NOMO-1 (cell line): ENCODE measurements at regions not wholly inside any gene's neighbourhood (a gene's known extent, or its start where the extent isn't known, plus 50 kb on each side); places are given as distances from the start of the nearest gene placed in this dataset.

ENCODE experiments used
- DNase-seq, 2 experiments: peaks; one replicate each; lab custom pipeline; 2025; ENCODE audit not compliant: unreplicated experiment in 2 of 2; lab: John Stamatoyannopoulos, UW

- no peak for DNase-seq
Measured at GRCh38 chr5:123811831-123812230, 299.9 kb downstream of the CSNK1G3 start.

- no peak for DNase-seq
Measured at GRCh38 chr5:123810746-123811340, 298.9 kb downstream of the CSNK1G3 start.

GRCh38 chr5:123810253-123810652 lies 298.3 kb downstream of the CSNK1G3 start:
- no peak for DNase-seq

DNA sequence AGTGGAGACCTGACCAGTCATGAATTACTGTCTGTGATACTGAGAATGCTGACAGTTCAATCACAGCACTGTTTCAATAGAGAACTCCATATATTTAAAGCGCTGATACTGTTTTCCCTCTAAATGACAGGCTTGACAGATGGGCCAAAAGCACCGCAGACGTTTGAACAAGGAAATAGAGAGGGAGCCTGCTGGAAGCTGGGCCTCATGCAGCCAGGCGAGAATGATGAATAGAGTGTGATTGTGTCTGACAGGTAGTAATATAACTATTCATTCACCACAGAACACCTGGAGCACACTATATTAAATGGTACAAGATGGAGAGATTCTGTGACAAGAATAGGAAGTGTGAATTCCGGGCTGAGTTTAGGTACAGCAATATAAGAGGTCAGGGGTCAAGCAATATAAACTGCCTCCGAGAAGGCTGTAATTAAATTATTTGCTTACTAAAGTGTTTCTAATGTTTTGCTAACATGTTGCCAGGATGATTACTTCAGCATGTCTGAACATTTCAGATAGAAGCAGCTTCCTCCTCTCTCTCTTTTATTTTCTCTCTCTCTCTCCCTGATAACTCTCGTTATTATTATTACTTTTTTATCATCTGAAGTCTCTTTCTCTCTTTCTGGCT lies 297.7 kb downstream of the CSNK1G3 start:
- DNase-seq, result no peak

- DNase-seq, result no peak
Measured at GRCh38 chr5:123808461-123809380, 296.7 kb downstream of the CSNK1G3 start.

DNA sequence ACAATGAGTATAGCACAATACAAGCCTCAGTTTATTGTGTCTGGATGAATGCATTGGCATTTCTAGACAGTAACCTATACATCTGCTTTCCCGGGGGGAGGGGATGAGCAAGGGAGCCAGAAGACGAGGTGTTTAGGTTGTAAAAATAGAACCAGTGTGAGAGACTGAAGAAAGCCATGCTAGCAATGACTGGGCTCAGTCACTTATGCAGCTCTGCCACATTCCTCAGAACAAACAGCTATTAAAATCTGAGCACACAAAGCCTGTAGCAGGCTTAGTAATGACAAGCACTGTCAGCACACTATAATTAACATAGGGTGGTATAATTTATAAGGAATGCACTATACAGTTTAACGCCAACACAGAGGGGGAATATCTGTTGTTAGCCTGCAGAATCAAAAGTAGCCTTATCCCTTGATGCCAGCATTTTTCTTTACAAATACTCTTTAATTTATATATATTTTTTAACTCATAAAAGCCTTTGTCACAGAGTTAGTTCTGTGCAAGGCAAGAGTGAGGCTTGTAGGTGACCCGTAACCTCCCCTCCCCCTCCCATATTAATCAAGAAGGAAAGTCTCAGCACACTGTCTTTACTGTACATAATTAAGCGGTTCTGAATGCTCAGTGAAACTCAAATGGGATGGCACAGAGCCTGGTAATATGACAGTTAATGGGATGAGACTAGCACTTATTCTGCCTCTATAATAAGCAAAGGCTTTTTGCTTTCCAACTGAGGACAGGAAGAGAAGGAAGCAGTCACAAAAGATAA lies 295.4 kb downstream of the CSNK1G3 start:
- no peak for DNase-seq

DNA sequence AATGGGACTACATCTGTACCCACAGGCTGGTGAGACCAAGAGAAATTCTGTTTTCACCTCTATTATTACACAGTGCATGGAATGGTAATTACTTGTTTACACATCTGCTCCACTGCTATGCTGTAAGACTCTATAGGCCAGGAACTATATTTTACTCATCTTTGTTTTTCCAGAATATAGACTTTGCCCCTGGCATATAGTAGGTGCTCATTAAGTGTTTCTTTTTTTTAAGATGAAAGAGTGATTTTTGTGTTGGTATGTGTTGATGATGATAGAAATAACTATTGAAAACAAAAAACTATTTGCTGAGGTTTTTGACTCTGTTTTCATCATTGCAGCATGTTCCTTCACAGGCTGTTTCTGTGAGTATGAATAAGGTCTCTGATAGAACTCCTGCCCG lies 294.7 kb downstream of the CSNK1G3 start:
- no peak for DNase-seq

GRCh38 chr5:123805300-123805699 lies 293.3 kb downstream of the CSNK1G3 start:
- no peak for DNase-seq

GRCh38 chr5:123803359-123803758 lies 291.4 kb downstream of the CSNK1G3 start:
- DNase-seq, result no peak

GRCh38 chr5:123802298-123802951 lies 290.4 kb downstream of the CSNK1G3 start:
- no peak for DNase-seq

- no peak for DNase-seq
Measured at GRCh38 chr5:123800640-123801039, 288.7 kb downstream of the CSNK1G3 start.

- no peak for DNase-seq
Measured at GRCh38 chr5:123795688-123796087, 283.7 kb downstream of the CSNK1G3 start.

GRCh38 chr5:123790226-123790625 lies 278.2 kb downstream of the CSNK1G3 start:
- no peak for DNase-seq

DNA sequence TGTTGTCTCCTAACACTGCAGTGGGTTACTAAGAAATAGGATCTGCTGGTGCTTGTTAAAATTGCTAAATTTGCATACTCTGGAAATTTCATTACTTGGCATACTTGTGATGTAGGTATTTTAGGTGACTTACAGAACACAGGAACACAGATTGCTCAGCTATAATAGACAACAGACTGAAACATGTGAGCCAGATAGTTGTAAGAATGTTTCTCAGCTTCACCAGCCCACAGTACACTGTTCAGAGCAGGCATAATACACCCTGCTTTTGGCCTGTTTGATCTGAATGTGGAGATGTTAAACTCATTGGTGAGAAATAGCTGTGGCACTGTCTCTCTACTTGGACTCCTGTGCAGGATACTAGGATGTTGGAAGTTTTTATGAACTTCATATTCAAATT lies 275.7 kb downstream of the CSNK1G3 start:
- no peak for DNase-seq

DNA sequence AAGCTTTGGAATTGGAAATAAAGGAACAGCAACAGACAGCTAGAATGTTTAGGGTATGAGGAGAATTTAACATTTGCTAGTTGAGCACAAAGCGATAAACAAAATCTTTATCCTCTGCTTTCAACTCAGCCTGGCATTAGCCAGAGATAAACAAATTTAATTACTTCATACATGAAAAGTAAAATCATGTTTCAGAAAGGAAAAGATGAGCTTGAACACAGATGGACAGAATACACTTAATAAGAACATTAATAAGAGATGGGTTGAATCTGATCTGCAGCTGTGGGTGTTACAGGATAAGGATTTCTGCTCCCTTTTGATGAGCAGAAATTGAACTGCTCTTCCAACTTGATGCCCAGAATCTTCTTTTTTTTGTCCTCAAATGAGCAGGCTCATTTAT lies 275.2 kb downstream of the CSNK1G3 start:
- DNase-seq, result no peak

DNA sequence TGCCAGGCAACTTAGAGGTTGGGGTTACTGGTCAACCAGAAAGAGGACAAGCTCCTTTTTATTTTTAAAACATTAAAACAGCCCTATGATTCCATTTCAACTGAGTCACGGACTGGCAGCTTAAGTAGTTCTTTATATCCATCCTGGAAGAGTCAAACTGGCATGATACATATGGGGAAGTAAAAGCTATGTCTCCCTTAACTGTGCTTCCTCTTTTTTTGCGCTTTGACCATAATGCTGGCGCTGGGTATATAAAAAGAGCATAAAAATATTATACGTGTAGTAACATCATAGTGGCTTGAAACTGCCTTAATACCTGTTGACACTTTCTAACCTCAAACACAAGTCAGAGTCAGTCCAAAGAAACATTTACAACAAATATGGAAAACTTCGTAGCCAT lies 274.4 kb downstream of the CSNK1G3 start:
- DNase-seq, result peak; percentile 34 to 46

- no peak for DNase-seq
Measured at GRCh38 chr5:123785162-123786071, 273.4 kb downstream of the CSNK1G3 start.

DNA sequence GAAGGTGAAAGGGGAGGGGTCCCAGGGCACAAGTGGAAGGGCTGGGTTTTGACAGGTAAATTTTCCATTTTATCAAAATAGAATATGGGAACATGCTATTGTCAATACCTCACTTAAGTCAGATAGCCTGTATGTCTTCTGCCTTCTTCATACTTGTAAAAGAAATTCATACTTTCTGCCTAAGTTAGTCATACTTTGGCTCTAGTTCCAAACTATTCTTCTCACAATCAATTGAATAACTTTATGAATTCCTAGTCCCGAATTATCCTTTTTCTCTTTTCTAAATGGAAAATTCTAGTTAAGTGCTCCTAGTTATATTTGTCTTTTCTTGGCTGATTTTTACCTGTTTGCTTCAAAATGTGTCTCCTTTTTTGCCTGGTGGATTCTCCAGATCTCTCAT lies 271.4 kb downstream of the CSNK1G3 start:
- DNase-seq, result no peak

DNA sequence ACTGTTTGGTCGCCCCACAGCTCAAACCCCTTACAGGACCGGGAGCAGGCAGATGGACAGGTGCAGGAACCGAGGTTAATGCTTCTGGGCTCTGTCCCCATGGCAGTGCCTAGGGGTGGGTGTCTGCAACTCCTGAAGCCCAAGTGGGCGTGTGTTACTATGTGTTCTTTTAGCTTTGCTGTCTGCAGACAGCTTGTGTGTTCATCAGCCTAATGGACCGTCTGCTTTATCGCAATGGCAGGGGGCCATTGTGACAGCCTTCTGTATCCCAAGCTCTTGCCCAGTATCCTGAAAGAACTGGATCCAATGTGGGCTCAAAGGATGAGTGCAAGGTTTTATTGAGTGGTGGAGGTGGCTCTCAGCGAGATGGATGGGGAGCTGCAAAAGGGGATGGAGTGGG lies 266.7 kb downstream of the CSNK1G3 start:
- no peak for DNase-seq

- DNase-seq, result no peak
Measured at GRCh38 chr5:123776761-123777160, 264.8 kb downstream of the CSNK1G3 start.
